ENCODE measurements at regions not wholly inside any gene's neighbourhood (a gene's known extent, or its start where the extent isn't known, plus 50 kb on each side); places are given as distances from the start of the nearest gene placed in this dataset.

- TF ChIP-seq EGR1 (IDR thresholded peaks at IDR 0.05; ENCODE audit: low read depth): no peak
- TF ChIP-seq REST (IDR thresholded peaks at IDR 0.05; ENCODE audit: low read depth): no peak
- TF ChIP-seq, protein P1, sequence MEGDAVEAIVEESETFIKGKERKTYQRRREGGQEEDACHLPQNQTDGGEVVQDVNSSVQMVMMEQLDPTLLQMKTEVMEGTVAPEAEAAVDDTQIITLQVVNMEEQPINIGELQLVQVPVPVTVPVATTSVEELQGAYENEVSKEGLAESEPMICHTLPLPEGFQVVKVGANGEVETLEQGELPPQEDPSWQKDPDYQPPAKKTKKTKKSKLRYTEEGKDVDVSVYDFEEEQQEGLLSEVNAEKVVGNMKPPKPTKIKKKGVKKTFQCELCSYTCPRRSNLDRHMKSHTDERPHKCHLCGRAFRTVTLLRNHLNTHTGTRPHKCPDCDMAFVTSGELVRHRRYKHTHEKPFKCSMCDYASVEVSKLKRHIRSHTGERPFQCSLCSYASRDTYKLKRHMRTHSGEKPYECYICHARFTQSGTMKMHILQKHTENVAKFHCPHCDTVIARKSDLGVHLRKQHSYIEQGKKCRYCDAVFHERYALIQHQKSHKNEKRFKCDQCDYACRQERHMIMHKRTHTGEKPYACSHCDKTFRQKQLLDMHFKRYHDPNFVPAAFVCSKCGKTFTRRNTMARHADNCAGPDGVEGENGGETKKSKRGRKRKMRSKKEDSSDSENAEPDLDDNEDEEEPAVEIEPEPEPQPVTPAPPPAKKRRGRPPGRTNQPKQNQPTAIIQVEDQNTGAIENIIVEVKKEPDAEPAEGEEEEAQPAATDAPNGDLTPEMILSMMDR (IDR thresholded peaks at IDR 0.05 in 2 of 3, conservative IDR thresholded peaks at IDR 0.05 in 1 of 3; ENCODE audit: borderline replicate concordance in 1 of 3, insufficient read depth in 1 of 3, low read depth in 2 of 3, low read length in 2 of 3): no peak
- no peak for TF ChIP-seq POLR2A (IDR thresholded peaks at IDR 0.05; ENCODE audit: borderline replicate concordance, extremely low read depth, insufficient read depth, insufficient read length)
- TF ChIP-seq RAD21 (IDR thresholded peaks at IDR 0.05; ENCODE audit: low read depth): no peak
- TF ChIP-seq ZFX (IDR thresholded peaks at IDR 0.05): no peak
- no peak for TF ChIP-seq POLR2AphosphoS5 (IDR thresholded peaks at IDR 0.05; ENCODE audit: low read depth, low read length)
Observed at GRCh38 chr1:182126272-182126800, 64.8 kb upstream of the ZNF648 start.

Data from HCT116 (cell line).